ENCODE measurements at regions not wholly inside any gene's neighbourhood (a gene's known extent, or its start where the extent isn't known, plus 50 kb on each side); places are given as distances from the start of the nearest gene placed in this dataset.

DNA sequence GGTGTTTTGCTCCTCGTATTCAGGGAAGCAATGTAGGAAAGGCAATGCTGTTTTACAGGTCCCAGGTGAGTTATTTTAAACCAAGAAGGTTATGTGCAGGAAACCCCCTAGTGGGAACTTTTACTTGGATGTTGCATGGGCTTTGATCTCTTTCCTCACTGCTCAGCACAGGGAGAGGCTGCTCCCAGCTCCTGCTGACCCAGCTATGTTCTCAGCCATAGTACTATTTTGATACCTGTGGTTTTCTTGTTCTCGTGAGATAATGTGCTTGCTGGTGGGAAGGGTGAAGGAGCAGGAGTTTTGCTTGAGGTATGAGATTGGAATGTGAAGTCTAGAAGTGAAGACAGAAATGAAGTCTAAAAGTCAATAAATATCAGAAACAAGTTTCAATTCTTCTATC is 265.6 kb upstream of the FBXL7 start:
- H3K36me3 ChIP-seq = no peaks in the 10 kb centered on the region
- no peak overlapping the region for H3K27ac ChIP-seq
- no peaks in the 10 kb centered on the region for H3K4me1 ChIP-seq
- H3K27me3 ChIP-seq = no peaks in the 10 kb centered on the region
- no peaks in the 10 kb centered on the region for H3K9me3 ChIP-seq
- TF ChIP-seq, protein P1, sequence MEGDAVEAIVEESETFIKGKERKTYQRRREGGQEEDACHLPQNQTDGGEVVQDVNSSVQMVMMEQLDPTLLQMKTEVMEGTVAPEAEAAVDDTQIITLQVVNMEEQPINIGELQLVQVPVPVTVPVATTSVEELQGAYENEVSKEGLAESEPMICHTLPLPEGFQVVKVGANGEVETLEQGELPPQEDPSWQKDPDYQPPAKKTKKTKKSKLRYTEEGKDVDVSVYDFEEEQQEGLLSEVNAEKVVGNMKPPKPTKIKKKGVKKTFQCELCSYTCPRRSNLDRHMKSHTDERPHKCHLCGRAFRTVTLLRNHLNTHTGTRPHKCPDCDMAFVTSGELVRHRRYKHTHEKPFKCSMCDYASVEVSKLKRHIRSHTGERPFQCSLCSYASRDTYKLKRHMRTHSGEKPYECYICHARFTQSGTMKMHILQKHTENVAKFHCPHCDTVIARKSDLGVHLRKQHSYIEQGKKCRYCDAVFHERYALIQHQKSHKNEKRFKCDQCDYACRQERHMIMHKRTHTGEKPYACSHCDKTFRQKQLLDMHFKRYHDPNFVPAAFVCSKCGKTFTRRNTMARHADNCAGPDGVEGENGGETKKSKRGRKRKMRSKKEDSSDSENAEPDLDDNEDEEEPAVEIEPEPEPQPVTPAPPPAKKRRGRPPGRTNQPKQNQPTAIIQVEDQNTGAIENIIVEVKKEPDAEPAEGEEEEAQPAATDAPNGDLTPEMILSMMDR (IDR thresholded peaks at IDR 0.05) = no peak
- DNase-seq (no peak), ATAC-seq (no peak)
- H3K4me3 ChIP-seq = no peak overlapping the region
- intact Hi-C loops (cut with DNase I) = no loop called here

DNA sequence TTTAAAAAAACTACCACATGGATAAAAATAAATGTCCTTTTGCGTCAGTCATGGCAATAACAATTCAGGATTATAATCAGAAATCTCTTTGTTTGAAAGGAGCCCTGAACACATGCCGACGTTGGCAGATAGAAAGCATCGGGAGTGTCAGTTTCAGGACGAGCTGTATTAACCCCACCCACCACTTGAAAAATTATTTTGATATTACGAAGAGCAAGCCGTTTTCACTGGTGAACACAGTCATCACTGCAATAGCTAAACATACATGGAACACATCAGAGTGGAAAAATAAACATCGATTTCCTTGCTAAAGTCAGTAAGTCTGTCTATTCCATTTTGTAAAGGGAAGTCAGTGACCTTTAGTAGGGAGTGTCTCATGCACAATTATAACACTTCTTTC is 266.4 kb upstream of the FBXL7 start:
- DNase-seq (no peak), ATAC-seq (no peak)
- Histone ChIP-seq H3K27me3 (no peaks in the 10 kb centered on the region), H3K4me1 (no peaks in the 10 kb centered on the region), H3K4me3 (no peak overlapping the region), H3K9me3 (no peaks in the 10 kb centered on the region), H3K27ac (peak overlapping the region in 1 of 2 donors; percentile 21), H3K36me3 (no peaks in the 10 kb centered on the region)
- intact Hi-C loops (cut with DNase I) = no loop called here
- TF ChIP-seq, protein P1 (IDR thresholded peaks at IDR 0.05) = no peak

DNA sequence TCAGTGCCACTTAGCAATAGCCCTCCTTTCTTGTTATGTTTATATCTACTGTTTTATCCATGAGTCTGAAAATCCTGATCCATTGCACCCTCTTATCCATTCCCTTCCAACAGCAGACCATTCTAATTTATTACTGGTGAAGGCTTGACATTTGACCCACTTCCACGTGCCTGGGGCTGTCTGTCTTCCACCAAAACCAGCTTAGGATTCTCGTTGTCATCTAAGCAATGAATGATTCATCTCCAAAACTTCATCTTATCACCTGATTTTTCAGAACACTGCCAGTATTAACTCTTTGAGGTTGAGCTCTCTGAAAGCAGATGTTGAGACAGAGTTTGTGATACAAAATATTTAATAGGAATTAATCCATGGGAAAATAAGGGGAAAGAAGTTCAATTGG is 277.8 kb upstream of the FBXL7 start:
- DNase-seq (no peak), ATAC-seq (no peak)
- Histone ChIP-seq H3K4me3 (no peak overlapping the region), H3K4me1 (no peaks in the 10 kb centered on the region), H3K27me3 (no peaks in the 10 kb centered on the region), H3K36me3 (no peaks in the 10 kb centered on the region), H3K9me3 (no peaks in the 10 kb centered on the region), H3K27ac (no peak overlapping the region)
- intact Hi-C loops (cut with DNase I) = no loop called here
- TF ChIP-seq, protein P1 (IDR thresholded peaks at IDR 0.05) = no peak

DNA sequence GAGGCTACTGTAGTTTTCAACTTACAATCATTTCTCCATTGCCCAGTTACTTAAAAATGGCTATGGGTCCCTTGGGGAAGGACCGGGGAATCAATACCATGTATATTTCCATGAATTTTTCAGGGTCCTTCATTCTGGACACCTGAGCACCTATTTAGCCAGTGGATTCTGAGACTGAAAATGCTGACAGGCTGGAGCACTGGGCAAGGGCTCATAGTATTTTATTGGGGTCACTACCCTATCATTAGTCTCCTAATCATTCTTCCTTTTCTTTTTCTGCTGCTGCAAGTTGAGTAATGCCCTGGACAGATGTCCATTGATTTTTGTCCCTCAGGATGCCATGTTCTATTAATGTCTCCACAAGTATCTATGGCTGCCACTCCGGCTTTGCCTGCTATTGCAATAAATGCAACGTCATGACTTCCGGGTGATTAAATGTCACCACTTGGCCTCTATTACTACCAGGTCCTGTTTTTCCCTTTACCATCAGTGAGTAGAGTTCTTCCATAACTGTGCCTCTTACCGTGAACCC is 279.3 kb upstream of the FBXL7 start:
- Histone ChIP-seq H3K27ac (no peak overlapping the region), H3K9me3 (no peaks in the 10 kb centered on the region), H3K4me3 (no peak overlapping the region), H3K27me3 (no peaks in the 10 kb centered on the region), H3K36me3 (no peaks in the 10 kb centered on the region), H3K4me1 (no peaks in the 10 kb centered on the region)
- TF ChIP-seq, protein P1 (IDR thresholded peaks at IDR 0.05) = no peak
- intact Hi-C loops (cut with DNase I) = no loop called here
- ATAC-seq (no peak), DNase-seq (no peak)

DNA sequence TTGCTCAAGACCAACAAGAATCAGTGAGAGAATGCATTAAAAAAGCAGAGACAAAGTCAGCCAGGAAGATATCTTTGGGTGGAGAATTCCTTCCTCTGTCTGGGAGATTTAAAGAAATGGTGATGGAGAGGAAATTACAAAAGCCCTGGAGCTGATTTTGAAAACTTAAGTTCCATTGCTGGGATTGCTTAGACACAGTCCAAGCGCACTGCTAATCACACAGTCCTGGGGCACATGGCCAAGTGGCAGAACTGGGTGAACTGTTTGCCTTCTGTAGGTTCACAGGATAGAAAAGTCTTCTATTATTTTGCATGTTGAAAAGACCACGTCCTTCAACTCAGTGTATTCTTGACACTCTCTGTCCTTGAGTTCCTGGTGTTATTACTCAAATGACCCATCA is 284.9 kb upstream of the FBXL7 start:
- Histone ChIP-seq H3K4me1 (no peaks in the 10 kb centered on the region), H3K9me3 (no peaks in the 10 kb centered on the region), H3K4me3 (no peak overlapping the region), H3K36me3 (no peaks in the 10 kb centered on the region), H3K27me3 (no peaks in the 10 kb centered on the region), H3K27ac (no peak overlapping the region)
- intact Hi-C loops (cut with DNase I) = no loop called here
- TF ChIP-seq, protein P1 (IDR thresholded peaks at IDR 0.05) = no peak
- no peak for ATAC-seq
- DNase-seq = no peak

Measured in left lung (tissue), 4 donors.